ENCODE measurements at regions not wholly inside any gene's neighbourhood (a gene's known extent, or its start where the extent isn't known, plus 50 kb on each side); places are given as distances from the start of the nearest gene placed in this dataset.

GRCh38 chr6:132089173-132089572 is 138.0 kb upstream of the CCN2 start:
- Mint-ChIP-seq H3K36me3 (no peaks in the 10 kb centered on the region), H3K27ac (no peak overlapping the region), H3K9me3 (peaks cover 0 to 7% of the 10 kb centered on the region in 2 donors)
- DNase-seq (ENCODE audit: low spot score in 2 of 2) (no peak), ATAC-seq (no peak)

GRCh38 chr6:132088150-132088549 is 137.0 kb upstream of the CCN2 start:
- H3K27ac Mint-ChIP-seq, result no peak overlapping the region
- no peaks in the 10 kb centered on the region for H3K36me3 Mint-ChIP-seq
- no peak for ATAC-seq
- peaks cover 0 to 7% of the 10 kb centered on the region in 2 donors for H3K9me3 Mint-ChIP-seq
- DNase-seq (ENCODE audit: low spot score in 2 of 2), result no peak

GRCh38 chr6:132087391-132087790 is 136.2 kb upstream of the CCN2 start:
- Mint-ChIP-seq H3K36me3 (no peaks in the 10 kb centered on the region), H3K27ac (no peak overlapping the region), H3K9me3 (peaks cover 0 to 7% of the 10 kb centered on the region in 2 donors)
- ATAC-seq (no peak), DNase-seq (ENCODE audit: low spot score in 2 of 2) (no peak)

GRCh38 chr6:132085731-132086130 is 134.6 kb upstream of the CCN2 start:
- Mint-ChIP-seq H3K9me3 (peaks cover 0 to 4% of the 10 kb centered on the region in 2 donors), H3K36me3 (no peaks in the 10 kb centered on the region), H3K27ac (no peak overlapping the region)
- ATAC-seq (no peak), DNase-seq (ENCODE audit: low spot score in 2 of 2) (no peak)

- DNase-seq (ENCODE audit: low spot score in 2 of 2), result no peak
- Mint-ChIP-seq H3K36me3 (no peaks in the 10 kb centered on the region), H3K9me3 (no peaks in the 10 kb centered on the region), H3K27ac (no peak overlapping the region)
- no peak for ATAC-seq
Measured at GRCh38 chr6:132084811-132085509, 133.8 kb upstream of the CCN2 start.

GRCh38 chr6:132082421-132082820 is 131.2 kb upstream of the CCN2 start:
- H3K27ac Mint-ChIP-seq, result no peak overlapping the region
- no peak for DNase-seq (ENCODE audit: low spot score in 2 of 2)
- ATAC-seq, result no peak
- H3K9me3 Mint-ChIP-seq, result no peaks in the 10 kb centered on the region
- no peaks in the 10 kb centered on the region for H3K36me3 Mint-ChIP-seq

- ATAC-seq (no peak), DNase-seq (ENCODE audit: low spot score in 2 of 2) (no peak)
- Mint-ChIP-seq H3K9me3 (no peaks in the 10 kb centered on the region), H3K36me3 (no peaks in the 10 kb centered on the region), H3K27ac (no peak overlapping the region)
Measured at GRCh38 chr6:132081338-132081737, 130.2 kb upstream of the CCN2 start.

DNA sequence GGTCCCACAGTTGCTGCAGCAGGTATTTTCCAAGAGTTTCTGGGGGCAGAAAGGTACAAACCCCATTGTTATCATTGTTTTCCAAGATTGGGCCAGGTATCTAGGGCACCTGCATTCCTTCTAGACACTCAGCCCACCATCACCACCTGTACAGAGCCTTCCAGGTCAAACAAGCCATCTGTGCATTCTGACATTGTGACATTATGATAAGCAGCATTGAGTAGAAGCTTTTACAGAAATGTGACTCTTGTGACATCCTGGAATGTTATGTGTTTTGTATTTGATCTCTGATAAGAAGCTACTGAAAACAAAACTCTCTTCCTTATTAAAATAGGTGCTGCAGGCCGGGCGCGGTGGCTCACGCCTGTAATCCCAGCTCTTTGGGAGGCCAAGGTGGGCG is 128.1 kb upstream of the CCN2 start:
- ATAC-seq, result no peak
- Mint-ChIP-seq H3K9me3 (no peaks in the 10 kb centered on the region), H3K27ac (no peak overlapping the region), H3K36me3 (no peaks in the 10 kb centered on the region)
- DNase-seq (ENCODE audit: low spot score in 2 of 2), result no peak

GRCh38 chr6:132076452-132076851 is 125.3 kb upstream of the CCN2 start:
- Mint-ChIP-seq H3K9me3 (no peaks in the 10 kb centered on the region), H3K36me3 (no peaks in the 10 kb centered on the region), H3K27ac (no peak overlapping the region)
- no peak for DNase-seq (ENCODE audit: low spot score in 2 of 2)
- no peak for ATAC-seq

GRCh38 chr6:132072831-132073230 is 121.7 kb upstream of the CCN2 start:
- Mint-ChIP-seq H3K27ac (no peak overlapping the region), H3K9me3 (no peaks in the 10 kb centered on the region), H3K36me3 (no peaks in the 10 kb centered on the region)
- ATAC-seq (no peak), DNase-seq (ENCODE audit: low spot score in 2 of 2) (no peak)

DNA sequence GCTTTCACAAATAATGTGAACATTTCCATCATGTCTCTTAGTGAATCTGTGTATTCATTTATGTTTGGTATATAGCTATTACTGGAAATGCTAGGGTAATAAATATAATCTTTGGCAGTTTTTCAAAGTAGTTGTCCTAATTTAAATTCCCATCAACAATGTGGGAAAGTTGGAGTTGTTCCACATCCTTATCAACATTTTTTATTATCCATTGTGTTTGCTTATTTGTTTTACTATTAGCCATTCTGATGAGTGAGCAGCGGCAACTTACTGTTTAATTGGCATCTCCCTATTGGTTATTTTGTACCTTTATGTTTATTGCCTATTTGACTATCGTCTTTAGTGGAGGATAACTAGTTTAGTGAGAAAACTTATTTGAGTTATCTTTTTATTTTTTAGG is 121.1 kb upstream of the CCN2 start:
- ATAC-seq (no peak), DNase-seq (ENCODE audit: low spot score in 2 of 2) (no peak)
- Mint-ChIP-seq H3K9me3 (no peaks in the 10 kb centered on the region), H3K36me3 (no peaks in the 10 kb centered on the region), H3K27ac (no peak overlapping the region)

GRCh38 chr6:132070356-132070755 is 119.2 kb upstream of the CCN2 start:
- DNase-seq (ENCODE audit: low spot score in 2 of 2) (no peak), ATAC-seq (no peak)
- Mint-ChIP-seq H3K36me3 (no peaks in the 10 kb centered on the region), H3K9me3 (no peaks in the 10 kb centered on the region), H3K27ac (no peak overlapping the region)

GRCh38 chr6:132068766-132069165 is 117.6 kb upstream of the CCN2 start:
- no peaks in the 10 kb centered on the region for H3K36me3 Mint-ChIP-seq
- no peak for ATAC-seq
- no peak for DNase-seq (ENCODE audit: low spot score in 2 of 2)
- no peak overlapping the region for H3K27ac Mint-ChIP-seq
- no peaks in the 10 kb centered on the region for H3K9me3 Mint-ChIP-seq

- Mint-ChIP-seq H3K36me3 (no peaks in the 10 kb centered on the region), H3K9me3 (no peaks in the 10 kb centered on the region), H3K27ac (no peak overlapping the region)
- no peak for ATAC-seq
- no peak for DNase-seq (ENCODE audit: low spot score in 2 of 2)
Measured at GRCh38 chr6:132067286-132067685, 116.1 kb upstream of the CCN2 start.

DNA sequence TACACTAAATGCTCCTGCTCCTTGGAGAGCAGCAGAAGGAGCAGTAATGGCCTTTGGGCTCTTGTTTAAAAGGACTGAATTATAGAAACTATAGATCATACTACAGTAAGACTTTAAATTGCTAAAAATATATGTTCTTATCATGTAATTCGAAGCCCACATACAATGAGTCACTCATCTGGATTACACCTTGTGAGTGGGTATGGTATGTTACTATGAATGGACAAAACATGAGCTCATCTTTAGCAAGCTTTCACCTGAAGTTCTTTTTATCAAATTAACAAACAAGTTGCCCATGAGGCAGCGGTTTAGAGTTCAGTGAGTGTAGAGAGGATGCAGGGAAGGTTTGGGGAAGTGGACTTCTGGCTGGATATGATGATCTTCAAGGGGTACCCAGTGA is 114.4 kb upstream of the CCN2 start:
- DNase-seq (ENCODE audit: low spot score in 2 of 2), result no peak
- ATAC-seq, result no peak
- no peaks in the 10 kb centered on the region for H3K36me3 Mint-ChIP-seq
- no peaks in the 10 kb centered on the region for H3K9me3 Mint-ChIP-seq
- no peak overlapping the region for H3K27ac Mint-ChIP-seq

DNA sequence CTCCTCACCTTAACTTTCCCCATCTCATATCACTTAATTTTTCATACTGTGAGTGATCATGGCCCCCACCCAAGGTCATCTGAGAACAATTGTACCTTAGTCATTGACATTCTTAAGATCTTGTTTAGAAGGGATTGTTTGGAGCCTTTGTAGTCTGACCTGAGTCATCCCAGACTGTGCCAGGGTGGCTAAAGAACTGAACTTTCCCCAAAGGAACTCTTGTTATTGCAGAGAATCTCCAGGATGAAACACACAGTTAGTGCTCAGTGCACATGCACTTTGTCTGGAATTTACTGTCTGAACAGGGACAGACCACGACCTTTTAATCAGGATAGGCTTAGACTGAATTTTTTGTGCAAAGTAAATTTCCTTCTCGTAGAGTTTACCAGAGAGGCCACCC is 112.6 kb upstream of the CCN2 start:
- DNase-seq (ENCODE audit: low spot score in 2 of 2) (no peak), ATAC-seq (no peak)
- Mint-ChIP-seq H3K9me3 (no peaks in the 10 kb centered on the region), H3K27ac (peak overlapping the region in 1 of 2 donors; percentile 46), H3K36me3 (no peaks in the 10 kb centered on the region)

GRCh38 chr6:132063204-132063603 is 112.0 kb upstream of the CCN2 start:
- H3K9me3 Mint-ChIP-seq, result no peaks in the 10 kb centered on the region
- no peak for ATAC-seq
- DNase-seq (ENCODE audit: low spot score in 2 of 2), result no peak
- H3K36me3 Mint-ChIP-seq, result no peaks in the 10 kb centered on the region
- no peak overlapping the region for H3K27ac Mint-ChIP-seq

- no peak for ATAC-seq
- H3K27ac Mint-ChIP-seq, result no peak overlapping the region
- DNase-seq (ENCODE audit: low spot score in 2 of 2), result no peak
- H3K9me3 Mint-ChIP-seq, result no peaks in the 10 kb centered on the region
- H3K36me3 Mint-ChIP-seq, result no peaks in the 10 kb centered on the region
Measured at GRCh38 chr6:132062626-132063025, 111.5 kb upstream of the CCN2 start.

DNA sequence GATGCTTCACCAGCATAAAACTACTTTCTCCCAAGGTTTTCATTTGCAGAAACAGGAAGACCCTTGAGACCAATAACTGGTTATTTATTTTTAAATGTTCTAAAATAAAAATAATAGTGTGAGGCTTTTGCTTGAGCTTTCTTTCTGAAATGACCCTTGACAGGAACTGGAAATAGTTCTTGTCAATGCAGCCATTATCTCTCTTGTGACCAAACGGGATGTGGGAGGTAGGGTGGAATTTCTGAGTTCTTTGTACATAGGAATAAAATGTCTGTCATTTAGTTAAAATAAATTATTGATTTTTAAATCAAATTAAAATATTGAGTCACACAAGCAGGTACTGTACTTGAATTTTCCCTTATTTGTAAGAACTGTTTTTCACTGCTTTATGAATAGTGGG is 110.2 kb upstream of the CCN2 start:
- H3K9me3 Mint-ChIP-seq, result peaks cover 0 to 8% of the 10 kb centered on the region in 2 donors
- no peak for ATAC-seq

More for the DNA sequence above, 110.2 kb upstream of the CCN2 start:
- H3K27ac Mint-ChIP-seq, result no peak overlapping the region
- no peak for DNase-seq (ENCODE audit: low spot score in 2 of 2)
- no peaks in the 10 kb centered on the region for H3K36me3 Mint-ChIP-seq
